Hepatic stellate cell (primary cell): ENCODE measurements at regions not wholly inside any gene's neighbourhood (a gene's known extent, or its start where the extent isn't known, plus 50 kb on each side); places are given as distances from the start of the nearest gene placed in this dataset.
"Not testable (repeated sequence)": the region's sequence is repeated elsewhere in the genome, so short reads cannot be mapped to it uniquely, and the experiment has no call there.

Experiments used
- DNase-seq: peaks from one replicate; pipeline ENCODE4 v3.0.0; 2011; ENCODE audit warnings: low spot score

- not testable (repeated sequence) for DNase-seq
Observed at GRCh38 chr16:29578898-29579297, 72.7 kb upstream of the NPIPB12 start.

GRCh38 chr16:29581764-29582163, 75.6 kb upstream of the NPIPB12 start:
- DNase-seq, result not testable (repeated sequence)

GRCh38 chr16:29591919-29592318, 71.1 kb upstream of the SPN start:
- DNase-seq, result not testable (repeated sequence)

- DNase-seq, result peak; percentile 62
Observed at GRCh38 chr16:29594269-29594925, 68.7 kb upstream of the SPN start.

- DNase-seq, result peak; percentile 70
Observed at GRCh38 chr16:29594926-29595838, 67.9 kb upstream of the SPN start.

- not testable (repeated sequence) for DNase-seq
Observed at GRCh38 chr16:29597030-29597429, 66.0 kb upstream of the SPN start.

- DNase-seq, result not testable (repeated sequence)
Observed at GRCh38 chr16:29600111-29601000, 62.7 kb upstream of the SPN start.

GRCh38 chr16:29602247-29602625, 60.8 kb upstream of the SPN start:
- not testable (repeated sequence) for DNase-seq

GRCh38 chr16:29602683-29603088, 60.4 kb upstream of the SPN start:
- not testable (repeated sequence) for DNase-seq

GRCh38 chr16:29604631-29605549, 58.2 kb upstream of the SPN start:
- DNase-seq, result peak; percentile 55

GRCh38 chr16:29605593-29606205, 57.3 kb upstream of the SPN start:
- not testable (repeated sequence) for DNase-seq

- not testable (repeated sequence) for DNase-seq
Observed at GRCh38 chr16:29606669-29607427, 56.2 kb upstream of the SPN start.

- DNase-seq, result not testable (repeated sequence)
Observed at GRCh38 chr16:29607428-29607823, 55.6 kb upstream of the SPN start.

- DNase-seq, result not testable (repeated sequence)
Observed at GRCh38 chr16:29612381-29613306, 50.4 kb upstream of the SPN start.
